Parathyroid adenoma (tissue), 2 donors: ENCODE measurements at regions not wholly inside any gene's neighbourhood (a gene's known extent, or its start where the extent isn't known, plus 50 kb on each side); places are given as distances from the start of the nearest gene placed in this dataset.

Experiments
- H2AFZ ChIP-seq: fragments of 300-600 bp; sonication (generic); one replicate; pipeline ENCODE4 v1.7.0; 2017; ENCODE audit warnings: antibody characterized with exemption, mild to moderate bottlenecking
- H3K27ac ChIP-seq: fragments of 300-600 bp; sonication (generic); one replicate; pipeline ENCODE4 v1.7.0; 2017
- H3K27me3 ChIP-seq: fragments of 300-600 bp; sonication (generic); one replicate; pipeline ENCODE4 v1.7.0; 2017; ENCODE audit warnings: low read length; ENCODE audit not compliant: control insufficient read depth, insufficient read depth
- H3K36me3 ChIP-seq: fragments of 300-600 bp; sonication (generic); one replicate; pipeline ENCODE4 v1.7.0; 2017; ENCODE audit warnings: low read length; ENCODE audit not compliant: control insufficient read depth, insufficient read depth
- H3K4me1 ChIP-seq: fragments of 300-600 bp; sonication (generic); one replicate; pipeline ENCODE4 v1.7.0; 2017; ENCODE audit warnings: control low read depth
- H3K4me2 ChIP-seq: fragments of 300-600 bp; sonication (generic); one replicate; pipeline ENCODE4 v1.7.0; 2017; ENCODE audit warnings: low read length
- H3K4me3 ChIP-seq: fragments of 300-600 bp; sonication (generic); one replicate; pipeline ENCODE4 v1.7.0; 2017; ENCODE audit warnings: low read depth, low read length
- H3K79me2 ChIP-seq: fragments of 300-600 bp; sonication (generic); one replicate; pipeline ENCODE4 v1.7.0; 2017; ENCODE audit warnings: control low read depth
- H3K9ac ChIP-seq: fragments of 300-600 bp; sonication (generic); one replicate; pipeline ENCODE4 v1.7.0; 2017; ENCODE audit warnings: mild to moderate bottlenecking
- H3K9me3 ChIP-seq: fragments of 300-600 bp; sonication (generic); one replicate; pipeline ENCODE4 v1.7.0; 2017; ENCODE audit warnings: low read length; ENCODE audit not compliant: control insufficient read depth
- TF ChIP-seq, protein P1 (sequence below): fragments of 300-600 bp; sonication (generic); IDR thresholded peaks from one replicate; pipeline ENCODE4 v1.7.0; 2017; ENCODE audit warnings: antibody characterized with exemption, mild to moderate bottlenecking
- donor health status: primary hyperparathyroidism.

DNA sequence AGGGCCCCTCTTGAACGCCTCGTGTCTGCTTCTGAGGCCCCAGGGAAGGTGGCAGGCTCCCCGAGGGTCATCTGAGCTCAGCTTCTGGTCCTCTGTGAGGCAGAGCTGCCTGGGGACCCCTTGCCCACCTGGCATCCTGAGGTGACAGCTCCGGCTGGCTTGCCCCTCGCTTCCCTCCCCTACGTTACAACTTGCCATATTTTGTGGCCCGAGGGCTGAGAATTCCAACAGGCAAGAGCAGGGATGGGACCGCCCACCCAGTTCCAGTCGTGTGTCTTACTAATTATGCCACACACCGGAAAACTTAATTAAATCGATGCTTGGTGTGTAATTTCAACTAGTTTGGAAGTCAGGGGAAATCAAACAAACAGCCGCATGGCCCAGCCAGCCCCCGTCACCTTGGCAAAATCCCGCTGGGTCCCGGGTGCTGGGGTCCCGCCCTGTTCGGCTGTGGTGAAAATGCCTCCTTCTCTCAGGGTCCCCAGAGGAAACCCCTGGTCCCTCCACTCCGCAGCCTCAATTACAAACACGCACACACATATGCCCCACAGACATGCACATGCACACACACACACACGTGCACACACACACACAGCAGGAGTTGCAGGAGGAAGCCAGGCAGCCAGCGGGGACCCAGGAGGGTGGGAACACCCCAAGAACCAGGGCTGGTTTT is 221.0 kb upstream of the IER5L start:
- TF ChIP-seq, protein P1, sequence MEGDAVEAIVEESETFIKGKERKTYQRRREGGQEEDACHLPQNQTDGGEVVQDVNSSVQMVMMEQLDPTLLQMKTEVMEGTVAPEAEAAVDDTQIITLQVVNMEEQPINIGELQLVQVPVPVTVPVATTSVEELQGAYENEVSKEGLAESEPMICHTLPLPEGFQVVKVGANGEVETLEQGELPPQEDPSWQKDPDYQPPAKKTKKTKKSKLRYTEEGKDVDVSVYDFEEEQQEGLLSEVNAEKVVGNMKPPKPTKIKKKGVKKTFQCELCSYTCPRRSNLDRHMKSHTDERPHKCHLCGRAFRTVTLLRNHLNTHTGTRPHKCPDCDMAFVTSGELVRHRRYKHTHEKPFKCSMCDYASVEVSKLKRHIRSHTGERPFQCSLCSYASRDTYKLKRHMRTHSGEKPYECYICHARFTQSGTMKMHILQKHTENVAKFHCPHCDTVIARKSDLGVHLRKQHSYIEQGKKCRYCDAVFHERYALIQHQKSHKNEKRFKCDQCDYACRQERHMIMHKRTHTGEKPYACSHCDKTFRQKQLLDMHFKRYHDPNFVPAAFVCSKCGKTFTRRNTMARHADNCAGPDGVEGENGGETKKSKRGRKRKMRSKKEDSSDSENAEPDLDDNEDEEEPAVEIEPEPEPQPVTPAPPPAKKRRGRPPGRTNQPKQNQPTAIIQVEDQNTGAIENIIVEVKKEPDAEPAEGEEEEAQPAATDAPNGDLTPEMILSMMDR = no peak
- Histone ChIP-seq H3K4me1 (no peaks in the 10 kb centered on the region), H3K27ac (no peak overlapping the region), H3K36me3 (no peaks in the 10 kb centered on the region), H3K9me3 (no peaks in the 10 kb centered on the region), H3K9ac (no peak overlapping the region), H3K4me2 (no peak overlapping the region), H2AFZ (no peak overlapping the region), H3K27me3 (no peaks in the 10 kb centered on the region), H3K79me2 (no peaks in the 10 kb centered on the region), H3K4me3 (no peak overlapping the region)

DNA sequence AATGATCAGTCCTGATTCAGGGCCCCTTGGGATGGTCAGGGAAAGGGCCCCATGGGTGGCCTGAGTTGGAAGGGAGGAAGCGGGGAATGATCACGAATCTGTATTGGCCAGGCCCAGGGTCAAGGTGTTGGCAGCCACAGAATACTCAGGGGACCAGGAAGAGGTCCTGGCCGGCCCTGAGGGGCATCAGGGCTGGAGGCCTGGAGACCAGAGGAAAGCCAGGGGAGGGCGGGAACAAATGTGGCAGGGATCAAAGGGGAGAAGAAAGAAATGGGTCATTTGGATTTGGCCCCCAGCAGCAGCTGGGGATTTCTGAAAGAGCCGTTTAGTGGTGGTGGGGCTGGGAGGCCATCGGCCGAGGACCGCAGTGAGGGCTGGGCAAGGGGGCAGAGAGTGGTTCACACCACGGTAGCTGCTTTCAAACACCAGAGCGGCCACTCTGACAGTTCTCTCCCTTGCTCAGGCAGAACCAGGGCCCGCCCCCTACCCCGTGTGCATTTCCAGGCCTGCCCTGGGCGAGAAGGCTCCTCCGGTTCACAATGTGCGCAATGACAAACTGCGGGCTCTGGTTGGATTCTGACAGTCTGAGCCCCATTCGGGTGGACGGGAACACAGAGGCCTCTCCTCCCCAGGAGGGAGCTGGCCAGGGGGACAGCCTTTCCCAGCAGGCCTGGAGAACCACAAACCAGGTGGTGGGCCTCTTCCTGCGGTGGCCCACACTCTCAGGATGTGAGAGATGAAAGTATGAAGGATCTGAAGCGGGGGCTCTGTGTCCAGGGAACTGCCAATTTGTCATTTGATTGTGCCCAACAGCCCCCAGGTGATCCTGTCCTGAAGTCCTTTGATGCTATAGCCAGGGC is 220.3 kb upstream of the IER5L start:
- no peaks in the 10 kb centered on the region for H3K27me3 ChIP-seq
- no peak overlapping the region for H3K9ac ChIP-seq
- TF ChIP-seq, protein P1 = no peak
- no peak overlapping the region for H3K4me2 ChIP-seq
- no peaks in the 10 kb centered on the region for H3K4me1 ChIP-seq
- H3K36me3 ChIP-seq = no peaks in the 10 kb centered on the region
- no peak overlapping the region for H3K4me3 ChIP-seq
- no peak overlapping the region for H3K27ac ChIP-seq
- H3K79me2 ChIP-seq = no peaks in the 10 kb centered on the region
- H2AFZ ChIP-seq = no peak overlapping the region
- H3K9me3 ChIP-seq = no peaks in the 10 kb centered on the region

DNA sequence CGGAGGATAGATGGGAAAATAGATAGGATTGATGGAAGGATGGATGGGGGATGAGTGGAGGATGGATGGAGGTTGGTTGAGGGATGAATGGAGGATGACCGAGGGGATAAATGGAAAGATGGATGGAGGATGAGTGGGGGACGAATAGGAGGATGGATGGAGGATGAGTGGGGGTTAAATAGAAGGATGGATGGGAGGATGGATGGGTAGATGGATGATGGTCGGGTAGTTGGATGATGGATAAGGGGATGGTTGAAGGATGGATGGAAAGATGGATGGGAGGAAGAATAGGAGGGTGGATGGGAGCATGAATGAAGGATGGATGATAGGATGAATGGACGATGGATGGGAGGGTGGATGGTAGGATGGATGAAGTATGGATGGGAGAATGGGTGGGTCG is 219.3 kb upstream of the IER5L start:
- H3K4me1 ChIP-seq = no peaks in the 10 kb centered on the region
- no peaks in the 10 kb centered on the region for H3K36me3 ChIP-seq
- H3K4me2 ChIP-seq = no peak overlapping the region
- no peaks in the 10 kb centered on the region for H3K79me2 ChIP-seq
- H3K4me3 ChIP-seq = no peak overlapping the region
- H3K27me3 ChIP-seq = no peaks in the 10 kb centered on the region
- H3K27ac ChIP-seq = no peak overlapping the region
- TF ChIP-seq, protein P1 = no peak
- H2AFZ ChIP-seq = no peak overlapping the region
- H3K9ac ChIP-seq = no peak overlapping the region
- H3K9me3 ChIP-seq = no peaks in the 10 kb centered on the region

DNA sequence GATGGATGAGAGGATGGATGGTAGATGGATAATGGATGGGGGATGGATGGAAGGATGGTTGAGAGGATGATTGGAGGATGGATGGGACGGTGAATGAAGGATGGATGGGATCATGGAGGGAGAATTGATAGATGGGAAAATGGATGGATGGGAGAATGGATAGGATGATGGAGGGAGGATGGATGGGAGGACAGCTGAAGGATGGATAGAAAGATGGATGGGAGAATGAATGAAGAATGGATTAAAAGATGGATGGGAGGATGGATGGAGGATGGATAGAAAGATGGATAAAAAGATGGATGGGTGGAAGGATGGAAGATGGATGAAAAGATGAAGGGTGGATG is 218.3 kb upstream of the IER5L start:
- H3K4me2 ChIP-seq = no peak overlapping the region
- no peak overlapping the region for H3K9ac ChIP-seq
- no peaks in the 10 kb centered on the region for H3K36me3 ChIP-seq
- peaks cover 4% of the 10 kb centered on the region for H3K4me1 ChIP-seq
- H3K27ac ChIP-seq = no peak overlapping the region
- H3K27me3 ChIP-seq = no peaks in the 10 kb centered on the region
- no peak overlapping the region for H2AFZ ChIP-seq
- no peaks in the 10 kb centered on the region for H3K79me2 ChIP-seq
- no peak overlapping the region for H3K4me3 ChIP-seq
- no peaks in the 10 kb centered on the region for H3K9me3 ChIP-seq
- TF ChIP-seq, protein P1 = no peak
